HG03097 (cell line): ENCODE measurements at regions not wholly inside any gene's neighbourhood (a gene's known extent, or its start where the extent isn't known, plus 50 kb on each side); places are given as distances from the start of the nearest gene placed in this dataset.
"Not testable (repeated sequence)": the region's sequence is repeated elsewhere in the genome, so short reads cannot be mapped to it uniquely, and the experiment has no call there.

Experiments used
- ATAC-seq: cut with Tn5 transposase; IDR thresholded peaks from one replicate; pipeline ENCODE4 v1.9.1; 2021; ENCODE audit not compliant: unreplicated experiment, low FRiP score

DNA sequence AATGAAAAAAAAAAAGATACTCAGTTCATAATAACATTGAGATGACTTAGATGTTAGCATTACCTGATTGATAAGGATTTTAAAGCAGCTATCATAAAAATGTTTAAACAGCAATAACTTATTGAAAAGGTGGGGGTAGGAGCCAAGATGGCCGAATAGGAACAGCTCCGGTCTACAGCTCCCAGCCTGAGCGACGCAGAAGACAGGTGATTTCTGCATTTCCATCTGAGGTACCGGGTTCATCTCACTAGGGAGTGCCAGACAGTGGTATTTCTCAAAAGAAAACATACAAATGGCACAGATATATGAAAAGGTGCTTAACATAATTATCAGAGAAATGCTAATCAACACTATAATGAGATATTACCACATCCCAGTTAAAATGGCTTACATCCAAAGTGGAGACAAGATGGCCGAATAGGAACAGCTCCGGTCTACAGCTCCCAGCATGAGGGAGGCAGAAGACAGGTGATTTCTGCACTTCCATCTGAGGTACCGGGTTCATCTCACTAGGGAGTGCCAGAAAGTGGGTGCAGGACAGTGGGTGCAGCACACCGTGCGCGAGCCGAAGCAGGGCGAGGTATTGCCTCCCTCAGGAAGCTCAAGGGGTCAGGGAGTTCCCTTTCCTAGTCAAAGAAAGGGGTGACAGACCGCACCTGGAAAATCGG, 66.5 kb upstream of the FGF13 start:
- ATAC-seq = not testable (repeated sequence)

DNA sequence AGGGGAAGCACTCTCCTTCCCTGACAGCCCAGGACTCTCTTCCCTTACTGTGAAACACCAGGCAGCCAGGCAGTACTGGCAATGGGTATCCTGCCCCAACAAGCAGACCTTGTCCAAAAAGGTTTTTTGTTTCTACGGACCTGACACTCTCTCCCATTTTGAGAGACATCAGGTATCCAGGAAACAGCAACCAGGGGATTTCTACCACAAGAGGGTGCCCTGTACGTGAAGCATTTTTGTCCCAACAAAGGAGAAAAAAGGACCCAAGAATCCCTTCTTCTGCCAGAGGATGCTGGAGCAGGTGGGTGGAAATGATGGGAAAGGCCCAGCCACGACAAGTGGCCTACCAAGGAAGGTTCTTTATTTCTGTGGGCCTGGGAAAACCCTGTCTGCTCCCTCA, 65.7 kb upstream of the FGF13 start:
- ATAC-seq = no peak

DNA sequence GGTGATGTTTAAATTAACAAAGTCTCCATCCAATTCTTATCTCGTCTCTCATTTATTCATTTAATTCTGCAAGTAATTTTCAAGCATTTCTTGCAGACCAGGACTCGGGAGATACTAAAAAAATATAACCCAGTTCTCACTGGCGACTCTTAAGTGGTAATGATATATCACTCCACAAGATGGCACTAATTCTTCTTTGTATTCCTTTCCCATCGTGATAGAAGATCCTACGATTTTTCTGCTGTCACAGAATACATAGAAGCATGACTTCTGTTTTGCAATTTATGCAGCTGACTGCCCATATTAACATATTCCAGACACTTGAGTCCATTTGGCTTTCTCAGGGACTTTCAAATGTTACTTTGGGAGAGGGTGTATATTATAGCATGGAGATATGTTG, 64.0 kb upstream of the FGF13 start:
- no peak for ATAC-seq

DNA sequence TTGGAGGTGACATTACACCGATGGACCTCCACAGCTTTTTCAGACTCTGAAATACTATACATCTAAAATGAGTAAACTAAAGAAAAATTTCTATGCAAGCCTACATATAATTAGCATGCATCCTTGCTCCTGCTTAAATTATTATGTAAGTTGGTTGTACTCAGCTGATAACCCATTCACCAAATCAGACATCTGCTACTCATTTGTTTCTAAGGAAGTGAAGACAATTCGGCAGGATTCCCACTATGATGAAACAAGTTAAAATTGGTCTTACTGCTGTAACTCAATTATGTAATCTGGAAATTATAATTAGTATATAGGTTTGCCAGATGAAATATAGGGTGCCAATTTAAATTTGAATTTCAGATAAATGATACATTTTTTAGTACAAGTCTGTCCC, 59.5 kb upstream of the FGF13 start:
- ATAC-seq = no peak

DNA sequence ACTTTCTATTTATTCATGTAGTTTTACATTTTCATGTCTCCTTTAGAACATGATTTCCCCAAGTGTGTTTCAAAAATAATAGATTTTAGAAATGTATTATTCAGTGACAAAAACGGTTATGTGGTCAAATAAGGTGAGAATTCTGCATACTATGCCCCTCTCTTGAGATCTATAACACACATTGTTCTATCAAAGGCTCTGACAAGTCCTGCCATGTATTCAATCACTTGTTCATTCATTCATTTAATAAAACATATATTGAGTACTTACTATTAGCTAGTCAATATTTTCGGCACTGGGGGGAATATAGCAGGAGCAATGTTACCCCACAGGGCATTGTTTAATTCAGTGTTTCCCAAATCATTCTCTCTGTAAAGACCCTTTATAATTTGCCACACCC, 58.4 kb upstream of the FGF13 start:
- ATAC-seq = no peak

DNA sequence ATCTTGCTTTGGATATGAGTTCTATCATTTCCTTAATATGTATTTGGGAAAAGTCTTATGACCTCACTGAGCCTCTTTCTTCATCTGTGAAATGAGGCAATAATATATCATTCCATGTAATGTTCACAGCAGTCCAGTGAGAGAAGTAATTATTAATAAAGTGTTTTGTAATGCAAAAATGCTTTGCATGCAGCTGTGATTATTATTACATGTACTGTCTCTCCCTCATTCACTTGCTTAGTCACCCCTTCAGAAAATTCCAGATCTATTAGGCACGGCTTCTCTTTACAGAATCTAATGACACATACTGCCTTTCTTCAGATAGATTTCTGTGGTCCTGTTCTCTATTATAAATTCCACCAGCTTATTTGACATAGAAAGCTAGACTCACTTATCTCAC, 53.5 kb upstream of the FGF13 start:
- ATAC-seq = no peak

DNA sequence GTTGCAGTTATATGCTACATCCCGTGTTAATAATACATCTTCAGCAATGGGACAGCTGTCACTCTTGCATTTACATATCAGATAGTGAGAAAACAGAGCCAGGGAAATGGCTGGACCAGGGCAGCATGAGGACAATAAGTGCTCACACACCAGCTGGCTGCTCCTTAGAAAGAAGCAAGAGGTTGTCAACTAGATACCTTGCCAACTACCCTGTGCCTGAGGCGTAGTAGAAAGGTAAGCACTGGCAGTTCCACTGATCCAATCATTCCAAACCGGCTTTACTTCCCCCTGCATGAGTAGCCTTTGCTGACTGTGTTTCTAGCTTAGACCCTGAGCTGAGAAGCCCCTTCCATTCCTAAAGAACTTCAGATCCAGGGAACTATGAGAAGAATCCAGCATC, 52.2 kb upstream of the FGF13 start:
- no peak for ATAC-seq

DNA sequence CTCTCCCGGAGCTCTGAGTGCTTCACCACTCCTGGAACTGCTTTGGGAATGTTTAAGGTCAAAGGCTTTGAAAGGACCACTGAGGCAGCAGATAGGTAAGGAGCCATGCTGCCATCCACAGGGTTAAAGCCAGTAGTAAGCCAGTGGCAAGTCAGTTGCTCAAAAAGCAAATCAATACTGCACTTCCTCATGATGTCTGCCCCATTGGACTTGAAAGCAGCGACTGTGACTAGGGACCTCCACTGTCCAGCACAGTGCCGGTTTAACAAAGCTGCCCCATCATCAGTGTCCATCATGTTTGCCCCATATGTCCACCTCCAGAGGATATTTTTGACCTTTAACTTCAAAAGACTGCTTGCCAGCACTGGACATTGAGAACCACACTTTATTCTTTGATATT, 49.9 kb upstream of the FGF13 start:
- ATAC-seq = no peak
